H7 (cell line): ENCODE measurements at regions not wholly inside any gene's neighbourhood (a gene's known extent, or its start where the extent isn't known, plus 50 kb on each side); places are given as distances from the start of the nearest gene placed in this dataset.

Source experiments
- DNase-seq: peaks from one replicate; pipeline ENCODE4 v3.0.0; 2012
- H3K27me3 ChIP-seq: 2 replicates; pipeline ENCODE4 v1.6.0; 2011; ENCODE audit warnings: mild to moderate bottlenecking, low read length; ENCODE audit not compliant: control insufficient read depth, insufficient read depth
- H3K36me3 ChIP-seq: replicated peaks from 2 replicates; pipeline ENCODE4 v1.5.1; 2011; ENCODE audit warnings: low read length; ENCODE audit not compliant: control insufficient read depth, insufficient read depth
- H3K4me3 ChIP-seq: 2 replicates; pipeline ENCODE4 v1.5.1; 2011; ENCODE audit warnings: low read depth, mild to moderate bottlenecking, control low read depth, low read length, moderate library complexity; ENCODE audit not compliant: insufficient read depth

GRCh38 chr1:14117700-14118099 is 417.7 kb downstream of the PRDM2 start:
- no peaks in the 10 kb centered on the region for H3K27me3 ChIP-seq
- H3K36me3 ChIP-seq: no peaks in the 10 kb centered on the region
- no peak for DNase-seq
- no peak overlapping the region for H3K4me3 ChIP-seq

GRCh38 chr1:14118691-14119485 is 418.9 kb downstream of the PRDM2 start:
- Histone ChIP-seq H3K4me3 (no peak overlapping the region), H3K27me3 (no peaks in the 10 kb centered on the region; the same call in 1 of the 2 replicates), H3K36me3 (no peaks in the 10 kb centered on the region)
- DNase-seq: no peak

DNA sequence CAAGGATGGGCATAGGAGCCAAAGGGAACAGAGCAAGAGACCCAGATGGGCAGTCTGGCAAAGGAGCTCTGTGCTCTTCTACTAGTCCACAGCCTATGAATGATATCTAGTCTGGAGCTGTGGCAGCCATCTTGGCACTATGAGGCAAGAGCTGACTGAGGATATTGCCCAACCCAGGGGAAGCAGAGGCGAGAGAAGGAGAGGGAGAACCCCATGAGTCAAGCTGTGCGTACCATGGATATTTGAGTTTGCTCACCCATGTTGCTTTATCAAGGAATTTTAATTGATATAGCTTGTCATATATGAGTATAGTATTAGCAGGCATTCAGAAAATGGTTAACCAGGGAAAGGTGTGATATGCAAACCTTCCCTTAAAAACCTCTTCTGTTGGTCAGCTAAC is 420.9 kb downstream of the PRDM2 start:
- Histone ChIP-seq H3K27me3 (no peaks in the 10 kb centered on the region; the same call in 1 of the 2 replicates), H3K36me3 (no peaks in the 10 kb centered on the region), H3K4me3 (no peak overlapping the region)
- no peak for DNase-seq

DNA sequence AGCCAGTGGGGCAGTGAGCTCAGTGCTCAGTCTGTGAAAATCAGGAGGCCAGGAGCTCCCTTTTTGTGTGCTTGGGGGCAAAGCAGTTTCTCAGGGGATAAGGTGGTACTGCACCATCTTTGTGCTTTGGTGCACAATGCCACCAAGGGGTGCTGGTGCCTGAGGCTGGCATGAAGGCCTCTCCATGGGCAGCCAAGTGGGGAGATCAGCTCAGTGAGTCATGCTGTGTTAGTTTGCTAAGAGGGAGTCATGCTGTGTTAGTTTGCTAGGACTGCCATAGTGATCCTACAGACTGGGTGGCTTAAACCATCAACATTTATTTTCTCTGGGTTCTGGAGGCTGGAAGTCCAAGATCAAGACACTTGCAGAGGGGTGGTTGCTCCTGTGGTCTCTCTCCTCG is 428.1 kb downstream of the PRDM2 start:
- Histone ChIP-seq H3K36me3 (no peaks in the 10 kb centered on the region), H3K4me3 (no peak overlapping the region), H3K27me3 (peaks cover 2% of the 10 kb centered on the region; the same call in 1 of the 2 replicates)
- DNase-seq: no peak

GRCh38 chr1:14129009-14129408 is 429.0 kb downstream of the PRDM2 start:
- Histone ChIP-seq H3K4me3 (no peak overlapping the region), H3K27me3 (0 out of 2 replicates have a peak, but pooled peaks cover 2% of the 10 kb centered on the region), H3K36me3 (no peaks in the 10 kb centered on the region)
- no peak for DNase-seq

GRCh38 chr1:14135070-14135469 is 435.1 kb downstream of the PRDM2 start:
- peaks cover 4% of the 10 kb centered on the region; the same call in 1 of the 2 replicates for H3K27me3 ChIP-seq
- no peaks in the 10 kb centered on the region for H3K36me3 ChIP-seq
- H3K4me3 ChIP-seq: no peak overlapping the region
- no peak for DNase-seq

DNA sequence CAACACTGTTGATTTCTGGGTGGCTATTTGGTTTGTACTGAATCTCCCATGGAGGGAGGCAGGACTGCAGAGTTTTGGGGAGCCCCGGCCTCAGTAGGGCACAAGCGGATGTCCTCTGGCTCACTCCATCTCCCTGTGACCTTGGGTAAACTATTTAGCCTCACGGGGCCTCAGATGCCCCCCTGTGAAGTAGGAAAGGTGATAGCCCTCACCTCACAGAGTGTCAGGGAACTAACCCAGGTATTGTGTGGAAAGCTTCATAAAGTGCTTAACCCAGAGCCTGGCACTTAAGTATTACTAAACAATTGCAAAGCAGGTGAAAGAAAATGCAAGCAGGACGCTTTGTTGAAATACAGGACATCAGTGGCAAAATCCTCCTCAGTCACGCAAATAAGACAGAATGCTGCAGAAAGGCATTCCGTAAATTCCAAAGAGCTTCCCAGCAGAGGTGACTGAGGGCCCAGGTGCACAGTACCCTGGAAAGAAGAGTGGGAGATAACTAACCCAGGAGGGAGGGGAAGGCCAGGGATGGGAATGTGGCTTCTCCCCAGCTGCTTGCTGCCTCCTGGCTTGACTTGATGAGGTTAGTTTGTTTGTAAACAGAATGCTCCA is 436.3 kb downstream of the PRDM2 start:
- Histone ChIP-seq H3K4me3 (no peak overlapping the region), H3K27me3 (peaks cover 4% of the 10 kb centered on the region; the same call in 1 of the 2 replicates), H3K36me3 (no peaks in the 10 kb centered on the region)
- peak; percentile 44 for DNase-seq

GRCh38 chr1:14136881-14137280 is 436.9 kb downstream of the PRDM2 start:
- DNase-seq: no peak
- no peak overlapping the region for H3K4me3 ChIP-seq
- H3K36me3 ChIP-seq: no peaks in the 10 kb centered on the region
- peaks cover 4% of the 10 kb centered on the region; the same call in 1 of the 2 replicates for H3K27me3 ChIP-seq

- DNase-seq: no peak
- Histone ChIP-seq H3K27me3 (peaks cover 4% of the 10 kb centered on the region; the same call in 1 of the 2 replicates), H3K36me3 (no peaks in the 10 kb centered on the region), H3K4me3 (no peak overlapping the region)
These were observed 437.6 kb downstream of the PRDM2 start for GRCh38 chr1:14137411-14138134.

DNA sequence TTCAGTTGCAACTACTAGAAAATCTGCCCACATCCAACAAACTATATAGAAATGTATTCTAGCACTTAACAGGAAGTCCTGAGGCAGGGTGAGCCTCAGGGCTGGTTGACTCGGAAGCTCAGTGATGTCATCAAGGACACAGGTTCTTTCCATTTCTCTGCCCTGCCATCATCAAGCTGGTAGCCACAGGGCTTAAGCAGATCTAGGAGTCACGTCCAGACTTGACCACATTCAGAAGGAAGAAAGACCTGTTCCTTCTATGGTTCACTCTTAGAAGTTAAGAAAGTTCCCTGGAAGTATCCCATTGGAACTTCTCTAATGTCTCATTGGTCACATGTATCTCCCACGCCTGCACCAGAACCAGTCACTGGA is 438.1 kb downstream of the PRDM2 start:
- H3K4me3 ChIP-seq: no peak overlapping the region
- peaks cover 4% of the 10 kb centered on the region; the same call in 1 of the 2 replicates for H3K27me3 ChIP-seq
- no peak for DNase-seq
- H3K36me3 ChIP-seq: no peaks in the 10 kb centered on the region

GRCh38 chr1:14138687-14139086 is 438.7 kb downstream of the PRDM2 start:
- H3K36me3 ChIP-seq: no peaks in the 10 kb centered on the region
- DNase-seq: no peak
- H3K27me3 ChIP-seq: peaks cover 4% of the 10 kb centered on the region; the same call in 1 of the 2 replicates
- H3K4me3 ChIP-seq: no peak overlapping the region

GRCh38 chr1:14140831-14141401 is 440.9 kb downstream of the PRDM2 start:
- H3K4me3 ChIP-seq: no peak overlapping the region
- H3K36me3 ChIP-seq: no peaks in the 10 kb centered on the region
- H3K27me3 ChIP-seq: peaks cover 4% of the 10 kb centered on the region; the same call in 1 of the 2 replicates
- no peak for DNase-seq

- Histone ChIP-seq H3K4me3 (no peak overlapping the region), H3K27me3 (peaks cover 4% of the 10 kb centered on the region; the same call in 1 of the 2 replicates), H3K36me3 (no peaks in the 10 kb centered on the region)
- no peak for DNase-seq
These were observed 441.7 kb downstream of the PRDM2 start for GRCh38 chr1:14141656-14142055.

GRCh38 chr1:14142397-14143100 is 442.6 kb downstream of the PRDM2 start:
- Histone ChIP-seq H3K27me3 (peaks cover 1% of the 10 kb centered on the region; the same call in 1 of the 2 replicates), H3K4me3 (no peak overlapping the region), H3K36me3 (no peaks in the 10 kb centered on the region)
- no peak for DNase-seq
